GM18511 (cell line): ENCODE measurements at regions not wholly inside any gene's neighbourhood (a gene's known extent, or its start where the extent isn't known, plus 50 kb on each side); places are given as distances from the start of the nearest gene placed in this dataset.

Experiments used
- ATAC-seq: cut with Tn5 transposase; IDR thresholded peaks from one replicate; pipeline ENCODE4 v1.9.1; 2021; ENCODE audit warnings: mild to moderate bottlenecking, moderate library complexity; ENCODE audit not compliant: unreplicated experiment

- ATAC-seq = no peak
These were observed 547.2 kb downstream of the ZNF804A start for GRCh38 chr2:185145316-185146121.

- ATAC-seq = no peak
These were observed 549.0 kb downstream of the ZNF804A start for GRCh38 chr2:185147361-185147760.

- ATAC-seq = no peak
These were observed 553.9 kb downstream of the ZNF804A start for GRCh38 chr2:185152186-185152585.

- no peak for ATAC-seq
These were observed 563.4 kb downstream of the ZNF804A start for GRCh38 chr2:185161701-185162100.

GRCh38 chr2:185174353-185174752 lies 564.3 kb upstream of the FSIP2 start:
- no peak for ATAC-seq

- no peak for ATAC-seq
These were observed 558.9 kb upstream of the FSIP2 start for GRCh38 chr2:185179743-185180142.

GRCh38 chr2:185181901-185182300 lies 556.7 kb upstream of the FSIP2 start:
- no peak for ATAC-seq

- no peak for ATAC-seq
These were observed 553.6 kb upstream of the FSIP2 start for GRCh38 chr2:185185044-185185443.

GRCh38 chr2:185187421-185187820 lies 551.2 kb upstream of the FSIP2 start:
- ATAC-seq = no peak

- no peak for ATAC-seq
These were observed 549.9 kb upstream of the FSIP2 start for GRCh38 chr2:185188656-185189055.

GRCh38 chr2:185201063-185201462 lies 537.5 kb upstream of the FSIP2 start:
- ATAC-seq = no peak

GRCh38 chr2:185202381-185202780 lies 536.2 kb upstream of the FSIP2 start:
- no peak for ATAC-seq

GRCh38 chr2:185202945-185203528 lies 535.6 kb upstream of the FSIP2 start:
- no peak for ATAC-seq

- peak; percentile 50 for ATAC-seq
These were observed 530.3 kb upstream of the FSIP2 start for GRCh38 chr2:185208261-185208660.

- no peak for ATAC-seq
These were observed 523.1 kb upstream of the FSIP2 start for GRCh38 chr2:185215497-185215896.

- no peak for ATAC-seq
These were observed 518.6 kb upstream of the FSIP2 start for GRCh38 chr2:185219981-185220380.

GRCh38 chr2:185222311-185222710 lies 516.3 kb upstream of the FSIP2 start:
- no peak for ATAC-seq

- ATAC-seq = no peak
These were observed 511.2 kb upstream of the FSIP2 start for GRCh38 chr2:185227391-185227790.

GRCh38 chr2:185239491-185239890 lies 499.1 kb upstream of the FSIP2 start:
- ATAC-seq = no peak

- no peak for ATAC-seq
These were observed 497.8 kb upstream of the FSIP2 start for GRCh38 chr2:185240796-185241195.

- ATAC-seq = no peak
These were observed 497.0 kb upstream of the FSIP2 start for GRCh38 chr2:185241556-185241955.

GRCh38 chr2:185242462-185242861 lies 496.1 kb upstream of the FSIP2 start:
- no peak for ATAC-seq

GRCh38 chr2:185245216-185245615 lies 493.4 kb upstream of the FSIP2 start:
- no peak for ATAC-seq
